Tibial artery (tissue), 4 donors: ENCODE measurements at regions not wholly inside any gene's neighbourhood (a gene's known extent, or its start where the extent isn't known, plus 50 kb on each side); places are given as distances from the start of the nearest gene placed in this dataset.

Source experiments
- DNase-seq, 2 donors: peaks; one replicate each; pipeline ENCODE4 v3.0.0-alpha.2; 2019
- H3K27ac ChIP-seq, 2 donors: fragments of 200-600 bp; sonication (generic) in 1 of 2; 1 replicate in 1 of 2; 2 replicates in 1 of 2; pipeline ENCODE4 v1.5.1; 2018 to 2019; ENCODE audit warnings: mild to moderate bottlenecking in 1 of 2
- H3K27me3 ChIP-seq, 2 donors: fragments of 200-600 bp; sonication (generic) in 1 of 2; one replicate each; pipeline versions ENCODE4 v1.5.1 to v1.6.0; 2016 to 2019
- H3K36me3 ChIP-seq, 3 donors: fragments of 200-600 bp; sonication (generic) in 2 of 3; one replicate each; pipeline ENCODE4 v1.5.1; 2016 to 2019; ENCODE audit warnings: mild to moderate bottlenecking in 2 of 3
- H3K4me1 ChIP-seq, 4 donors: fragments of 200-600 bp; sonication (generic) in 2 of 4; 1 replicate in 3 of 4; 2 replicates in 1 of 4; pipeline ENCODE4 v1.5.1; 2016 to 2019
- H3K4me3 ChIP-seq, 2 donors: fragments of 200-600 bp; sonication (generic) in 1 of 2; 1 replicate in 1 of 2; 2 replicates in 1 of 2; pipeline ENCODE4 v1.5.1; 2018 to 2019; ENCODE audit warnings: mild to moderate bottlenecking in 2 of 2
- H3K9me3 ChIP-seq, 3 donors: fragments of 200-600 bp; sonication (generic) in 1 of 3; one replicate each; pipeline ENCODE4 v1.5.1; 2016 to 2019
- intact Hi-C: fragments of 100-400 bp; cut with DNase I; formaldehyde crosslinking; loops from one replicate; pipeline ENCODE4 v1.15.0; 2023; ENCODE audit warnings: low total_unique reads
- TF ChIP-seq, protein P1 (sequence below), 2 experiments: fragments of 200-600 bp in 1 of 2; fragments of 450-650 bp in 1 of 2; IDR thresholded peaks; one replicate each; pipeline ENCODE4 v1.5.1; 2017 to 2019; ENCODE audit warnings: antibody characterized with exemption in 2 of 2, mild to moderate bottlenecking in 1 of 2, moderate library complexity in 1 of 2

DNA sequence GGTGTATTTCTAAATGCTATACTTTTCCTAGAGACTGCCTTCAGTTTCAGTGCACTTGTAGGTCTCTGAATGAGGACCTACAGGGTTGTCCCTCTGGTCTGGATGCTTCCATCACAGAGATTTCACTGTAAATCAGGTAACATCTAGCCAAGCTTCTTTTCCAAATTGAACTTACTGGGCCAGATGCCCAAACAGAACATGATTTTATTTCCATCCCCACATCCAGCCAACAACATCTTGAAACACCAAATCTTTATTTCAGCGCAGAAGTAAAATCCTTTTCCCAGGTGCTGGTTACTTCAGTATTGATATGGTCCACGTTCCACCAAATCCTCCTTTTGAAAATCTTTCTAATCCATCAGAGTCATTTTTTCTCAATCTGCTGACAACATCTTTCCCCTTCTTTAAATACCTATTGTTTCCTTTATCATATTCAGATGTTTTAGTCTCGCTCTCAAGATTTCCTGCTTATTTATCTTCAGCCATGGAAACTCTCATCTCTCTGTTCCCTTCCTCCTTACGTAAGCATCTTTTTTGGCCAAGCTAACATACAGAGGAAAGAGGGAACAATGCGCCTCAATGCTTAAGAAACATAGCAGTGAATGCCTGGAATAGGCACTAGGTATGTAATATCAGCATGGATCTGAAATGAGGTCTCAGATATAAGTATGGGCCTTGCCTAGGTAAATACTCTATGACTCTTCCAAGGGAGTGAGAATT is 201.2 kb upstream of the MTNR1B start:
- Histone ChIP-seq H3K9me3 (no peaks in the 10 kb centered on the region), H3K4me3 (no peak overlapping the region), H3K27ac (no peak overlapping the region), H3K36me3 (no peaks in the 10 kb centered on the region), H3K27me3 (no peaks in the 10 kb centered on the region), H3K4me1 (peaks cover 0 to 5% (median 0%) of the 10 kb centered on the region in 4 donors)
- DNase-seq: no peak
- intact Hi-C loops: no loop called here
- TF ChIP-seq, protein P1, sequence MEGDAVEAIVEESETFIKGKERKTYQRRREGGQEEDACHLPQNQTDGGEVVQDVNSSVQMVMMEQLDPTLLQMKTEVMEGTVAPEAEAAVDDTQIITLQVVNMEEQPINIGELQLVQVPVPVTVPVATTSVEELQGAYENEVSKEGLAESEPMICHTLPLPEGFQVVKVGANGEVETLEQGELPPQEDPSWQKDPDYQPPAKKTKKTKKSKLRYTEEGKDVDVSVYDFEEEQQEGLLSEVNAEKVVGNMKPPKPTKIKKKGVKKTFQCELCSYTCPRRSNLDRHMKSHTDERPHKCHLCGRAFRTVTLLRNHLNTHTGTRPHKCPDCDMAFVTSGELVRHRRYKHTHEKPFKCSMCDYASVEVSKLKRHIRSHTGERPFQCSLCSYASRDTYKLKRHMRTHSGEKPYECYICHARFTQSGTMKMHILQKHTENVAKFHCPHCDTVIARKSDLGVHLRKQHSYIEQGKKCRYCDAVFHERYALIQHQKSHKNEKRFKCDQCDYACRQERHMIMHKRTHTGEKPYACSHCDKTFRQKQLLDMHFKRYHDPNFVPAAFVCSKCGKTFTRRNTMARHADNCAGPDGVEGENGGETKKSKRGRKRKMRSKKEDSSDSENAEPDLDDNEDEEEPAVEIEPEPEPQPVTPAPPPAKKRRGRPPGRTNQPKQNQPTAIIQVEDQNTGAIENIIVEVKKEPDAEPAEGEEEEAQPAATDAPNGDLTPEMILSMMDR (IDR thresholded peaks at IDR 0.05): no peak

DNA sequence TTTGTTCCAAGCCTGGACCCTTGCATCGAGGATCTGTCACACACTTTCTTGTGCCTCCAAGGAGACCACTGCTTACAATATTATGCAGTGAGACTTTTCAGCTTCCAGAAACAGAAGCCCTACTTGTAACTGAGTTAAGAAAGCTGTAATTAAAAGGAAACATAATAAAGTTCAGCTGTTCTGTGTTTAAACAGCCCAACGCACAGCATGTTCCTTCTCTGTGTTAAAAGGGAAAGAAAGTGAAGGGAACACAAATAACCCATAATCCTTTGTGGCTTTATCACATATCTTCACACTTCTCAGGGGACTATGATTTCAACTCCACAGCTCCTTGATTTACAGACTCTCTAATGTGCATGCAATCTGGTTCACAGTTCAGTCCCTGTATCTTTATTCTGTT is 200.3 kb upstream of the MTNR1B start:
- Histone ChIP-seq H3K36me3 (no peaks in the 10 kb centered on the region), H3K27ac (no peak overlapping the region), H3K27me3 (no peaks in the 10 kb centered on the region), H3K9me3 (no peaks in the 10 kb centered on the region), H3K4me3 (no peak overlapping the region), H3K4me1 (peaks cover 0 to 5% (median 0%) of the 10 kb centered on the region in 4 donors)
- TF ChIP-seq, protein P1 (IDR thresholded peaks at IDR 0.05): no peak
- DNase-seq: no peak
- intact Hi-C loops: no loop called here

DNA sequence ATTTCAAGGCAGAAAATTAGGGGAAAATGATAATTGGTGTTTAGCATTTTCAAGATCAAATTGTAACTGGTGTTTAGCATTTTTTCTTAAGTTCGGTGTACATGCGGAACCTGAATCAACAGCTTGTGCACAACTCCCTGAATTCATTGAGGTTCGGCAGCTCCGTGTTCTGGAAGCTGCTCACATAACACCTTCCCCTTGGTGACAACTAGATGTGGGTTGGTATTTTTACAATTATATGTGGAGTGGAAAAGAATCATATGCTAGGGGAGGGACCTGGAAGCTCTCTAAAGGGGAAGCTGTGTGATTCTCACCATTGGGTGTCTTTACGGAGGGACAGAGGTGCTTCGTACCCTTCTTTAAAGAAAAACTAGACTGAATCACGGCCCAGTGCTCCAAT is 199.0 kb upstream of the MTNR1B start:
- Histone ChIP-seq H3K27me3 (no peaks in the 10 kb centered on the region), H3K4me3 (no peak overlapping the region), H3K9me3 (no peaks in the 10 kb centered on the region), H3K4me1 (peaks cover 0 to 5% (median 0%) of the 10 kb centered on the region in 4 donors), H3K27ac (no peak overlapping the region), H3K36me3 (no peaks in the 10 kb centered on the region)
- TF ChIP-seq, protein P1 (IDR thresholded peaks at IDR 0.05): no peak
- intact Hi-C loops: no loop called here
- no peak for DNase-seq

DNA sequence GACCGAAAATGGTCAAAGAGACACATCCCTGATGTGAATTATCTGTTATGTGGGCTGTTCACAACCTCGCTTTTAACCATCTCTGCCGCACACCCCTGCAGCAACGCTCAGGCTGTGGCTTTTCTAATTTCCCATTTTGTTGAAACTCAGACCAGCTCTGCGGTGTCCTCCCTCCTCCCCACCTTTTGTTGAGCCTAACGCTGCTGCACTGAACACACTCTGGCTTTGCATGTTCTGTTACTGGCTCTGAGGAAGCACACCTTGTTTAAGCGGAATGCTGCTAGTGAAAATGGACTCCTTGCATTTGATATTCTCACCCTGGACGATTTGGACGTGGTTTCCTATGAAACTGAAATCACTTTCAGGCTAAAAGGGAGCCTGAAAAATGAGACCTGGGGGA is 198.5 kb upstream of the MTNR1B start:
- Histone ChIP-seq H3K36me3 (no peaks in the 10 kb centered on the region), H3K4me1 (peaks cover 0 to 5% (median 0%) of the 10 kb centered on the region in 4 donors), H3K27me3 (no peaks in the 10 kb centered on the region), H3K4me3 (no peak overlapping the region), H3K27ac (no peak overlapping the region), H3K9me3 (no peaks in the 10 kb centered on the region)
- TF ChIP-seq, protein P1 (IDR thresholded peaks at IDR 0.05): no peak
- intact Hi-C loops: no loop called here
- DNase-seq: no peak

DNA sequence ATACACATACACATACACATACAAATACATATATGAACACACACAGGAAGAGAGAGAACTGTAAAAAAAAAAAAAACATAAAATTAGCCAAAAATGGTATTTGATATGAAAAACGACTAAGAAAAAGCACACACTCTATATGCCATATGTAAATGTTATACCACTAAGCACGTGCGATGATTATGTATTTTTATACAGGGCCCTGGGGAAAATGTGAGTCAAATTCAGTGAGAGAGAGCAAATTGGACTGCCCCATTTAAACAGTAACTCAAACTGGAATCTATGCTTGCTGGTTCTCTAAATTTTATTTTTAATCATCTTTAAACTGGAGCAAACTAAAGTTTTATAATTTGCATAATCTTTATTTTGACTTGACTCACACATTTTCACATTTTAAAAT is 197.8 kb upstream of the MTNR1B start:
- no peak overlapping the region for H3K4me3 ChIP-seq
- H3K9me3 ChIP-seq: no peaks in the 10 kb centered on the region
- intact Hi-C loops: no loop called here
- TF ChIP-seq, protein P1 (IDR thresholded peaks at IDR 0.05): no peak
- H3K27me3 ChIP-seq: no peaks in the 10 kb centered on the region
- no peak for DNase-seq
- no peak overlapping the region for H3K27ac ChIP-seq
- H3K4me1 ChIP-seq: peaks cover 0 to 1% (median 0%) of the 10 kb centered on the region in 4 donors
- H3K36me3 ChIP-seq: no peaks in the 10 kb centered on the region
